ENCODE measurements at regions not wholly inside any gene's neighbourhood (a gene's known extent, or its start where the extent isn't known, plus 50 kb on each side); places are given as distances from the start of the nearest gene placed in this dataset.

DNA sequence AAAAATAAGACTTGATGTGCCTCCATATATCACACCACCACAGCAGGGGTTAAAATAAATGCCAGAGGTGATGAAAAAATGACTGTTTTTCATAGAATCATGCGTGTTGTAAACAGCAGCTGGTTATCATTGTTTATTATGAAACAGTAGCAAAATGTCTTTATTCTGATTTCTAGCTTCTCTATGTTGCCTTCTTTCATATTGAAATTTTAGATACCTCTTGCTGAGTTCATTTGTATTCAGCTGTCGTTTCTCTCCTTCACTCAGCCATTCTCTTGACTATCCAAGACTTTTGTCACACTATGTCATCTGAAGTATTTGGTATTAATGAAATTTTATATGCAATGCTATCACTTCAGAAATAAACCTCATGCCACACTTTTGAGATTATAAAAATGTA lies 465.0 kb downstream of the TAF11L14 start:
- DNase-seq (ENCODE audit: low read depth in 2 of 2), result no peak

- no peak for DNase-seq (ENCODE audit: low read depth in 2 of 2)
Measured at GRCh38 chr5:18101532-18101931, 467.3 kb downstream of the TAF11L14 start.

DNA sequence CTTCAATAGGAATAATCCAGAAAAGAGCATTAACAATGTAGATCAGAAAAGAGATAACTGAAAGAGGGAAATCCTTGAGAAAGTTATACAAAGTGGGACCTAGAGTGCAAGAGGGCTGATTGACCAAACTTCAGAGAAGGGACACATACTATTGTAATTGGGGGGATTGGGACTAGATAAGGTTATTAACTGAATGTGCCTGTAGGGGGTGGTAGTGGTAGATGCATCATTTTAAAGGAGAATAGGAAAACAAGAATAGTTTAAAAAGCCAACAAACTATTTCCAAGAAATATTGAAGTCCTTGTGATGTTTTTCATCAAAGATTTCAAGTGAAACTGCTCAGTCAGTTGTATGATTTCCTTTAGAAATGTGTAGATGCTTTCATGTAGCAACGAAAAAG lies 468.5 kb downstream of the TAF11L14 start:
- DNase-seq (ENCODE audit: low read depth in 2 of 2), result no peak

DNA sequence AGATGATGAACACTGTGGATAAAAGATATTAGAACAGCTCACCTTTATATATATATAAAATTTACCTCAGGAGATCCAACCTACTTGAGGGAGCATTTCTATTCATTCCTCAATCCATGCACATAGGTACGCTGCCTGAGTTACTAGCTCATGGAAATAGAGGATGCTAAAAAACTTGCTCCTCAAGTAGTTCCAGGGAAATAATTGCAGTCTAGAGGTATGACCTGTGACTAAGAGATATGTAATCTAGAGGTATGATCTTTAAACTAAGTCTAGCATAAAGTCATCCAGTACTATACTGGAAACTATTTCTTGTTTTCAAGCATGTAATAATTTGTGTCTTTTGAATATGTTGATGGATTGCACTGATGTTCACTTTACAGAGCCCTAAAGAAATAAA lies 471.2 kb downstream of the TAF11L14 start:
- no peak for DNase-seq (ENCODE audit: low read depth in 2 of 2)

DNA sequence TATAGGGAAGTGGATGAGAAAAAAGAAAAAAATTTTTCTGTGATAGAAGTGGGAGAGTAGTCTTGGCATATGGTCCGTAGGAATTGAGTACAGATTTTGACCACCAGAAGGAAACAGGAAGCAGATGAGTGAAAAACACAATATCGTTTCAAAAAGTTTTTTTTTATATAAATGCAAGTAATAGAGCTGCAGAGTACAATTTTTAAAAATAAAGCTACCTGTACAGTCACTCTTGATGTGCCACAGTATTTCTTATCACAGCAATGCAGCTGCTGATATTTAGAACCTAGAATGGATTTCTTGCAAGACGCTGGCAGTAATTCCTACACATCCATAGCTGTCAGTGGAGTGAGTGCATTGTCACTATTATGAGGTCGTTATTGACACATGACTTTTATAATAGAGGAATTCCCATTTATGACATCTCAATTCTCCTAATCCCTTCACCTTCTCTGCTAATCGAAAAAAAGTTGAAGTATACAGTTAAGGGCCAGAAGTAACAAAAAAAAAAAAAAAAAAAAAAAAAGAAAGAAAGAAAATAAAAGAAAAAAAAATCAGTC lies 477.7 kb downstream of the TAF11L14 start:
- no peak for DNase-seq (ENCODE audit: low read depth in 2 of 2)

- DNase-seq (ENCODE audit: low read depth in 2 of 2), result no peak
Measured at GRCh38 chr5:18113721-18114120, 479.5 kb downstream of the TAF11L14 start.

DNA sequence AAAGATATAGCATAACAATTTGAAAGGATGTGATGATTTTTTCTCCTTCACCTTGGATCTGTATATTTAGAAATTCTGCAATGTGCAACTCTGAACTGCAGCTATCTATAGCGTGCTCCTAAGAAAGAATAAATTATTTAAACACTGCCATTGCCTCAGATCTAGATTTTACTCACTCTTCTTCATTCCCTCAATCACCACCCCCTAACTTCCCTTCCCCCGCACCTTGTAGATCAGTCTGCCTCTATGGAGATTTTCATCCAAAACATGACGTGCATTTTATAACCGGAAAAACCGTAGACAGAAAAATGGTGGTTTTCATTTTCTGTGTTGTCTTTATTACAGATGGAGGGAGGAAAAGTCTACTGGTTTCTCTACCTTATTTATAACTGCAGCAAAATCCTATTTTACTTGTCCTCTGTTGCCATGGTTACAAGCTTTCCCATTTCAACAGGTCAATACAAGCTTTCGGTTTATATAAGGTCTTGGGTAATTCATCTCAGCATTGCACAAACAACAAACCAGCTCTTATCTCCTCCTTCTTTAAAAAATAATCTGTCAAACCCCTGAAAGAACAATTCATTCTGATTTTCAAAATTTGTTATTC lies 480.0 kb downstream of the TAF11L14 start:
- no peak for DNase-seq (ENCODE audit: low read depth in 2 of 2)

DNA sequence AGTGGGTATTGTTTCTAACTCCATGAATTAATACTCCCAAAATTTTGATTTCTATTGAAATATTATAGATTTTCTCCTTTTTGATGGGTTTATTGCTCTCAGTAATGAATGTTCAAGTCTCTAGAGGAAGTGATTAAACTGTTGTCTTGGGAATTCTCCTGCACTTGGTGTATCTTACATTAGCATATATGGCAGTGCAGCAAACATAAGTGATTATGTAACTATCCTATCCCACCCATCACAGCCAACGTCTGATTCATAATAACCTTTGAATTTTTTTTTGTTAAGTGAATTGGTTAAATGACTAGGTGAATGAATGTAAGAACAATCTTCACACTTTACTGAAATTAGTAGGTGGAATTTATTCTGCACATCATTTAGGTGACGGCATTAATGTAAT lies 483.7 kb downstream of the TAF11L14 start:
- no peak for DNase-seq (ENCODE audit: low read depth in 2 of 2)

DNA sequence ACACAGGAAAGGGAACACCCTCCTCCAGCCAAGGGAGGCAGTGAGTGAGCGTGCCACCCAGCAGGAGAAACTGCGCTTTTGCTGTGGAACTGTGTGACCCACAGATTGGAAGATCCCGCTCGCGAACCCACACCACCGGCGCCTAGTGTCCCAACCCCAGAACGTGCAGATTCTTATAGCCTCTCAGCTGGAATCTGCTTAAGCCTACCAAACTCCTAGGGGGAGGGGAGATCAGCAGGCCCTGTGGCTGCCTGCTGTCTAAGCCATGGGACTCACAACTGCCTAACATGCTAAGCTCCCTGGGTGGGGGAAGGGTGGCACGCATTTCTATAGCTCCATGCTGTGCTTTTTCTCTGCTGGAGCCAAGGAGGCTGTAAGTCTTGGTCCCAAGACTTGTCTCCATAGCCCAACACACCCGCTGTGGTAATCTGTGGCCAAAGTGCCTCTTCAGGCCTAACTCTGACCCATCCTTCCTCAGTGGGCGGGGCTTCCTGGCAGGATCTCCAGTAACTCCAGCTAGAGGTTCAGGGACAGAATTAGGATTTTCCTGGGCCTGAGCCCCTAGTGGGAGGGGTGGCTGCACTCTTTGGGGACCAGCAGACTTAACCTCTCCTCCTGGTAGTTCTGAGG lies 485.0 kb downstream of the TAF11L14 start:
- no peak for DNase-seq (ENCODE audit: low read depth in 2 of 2)

GRCh38 chr5:18141222-18141621 lies 507.0 kb downstream of the TAF11L14 start:
- no peak for DNase-seq (ENCODE audit: low read depth in 2 of 2)

GRCh38 chr5:18142831-18143230 lies 508.6 kb downstream of the TAF11L14 start:
- DNase-seq (ENCODE audit: low read depth in 2 of 2), result no peak

DNA sequence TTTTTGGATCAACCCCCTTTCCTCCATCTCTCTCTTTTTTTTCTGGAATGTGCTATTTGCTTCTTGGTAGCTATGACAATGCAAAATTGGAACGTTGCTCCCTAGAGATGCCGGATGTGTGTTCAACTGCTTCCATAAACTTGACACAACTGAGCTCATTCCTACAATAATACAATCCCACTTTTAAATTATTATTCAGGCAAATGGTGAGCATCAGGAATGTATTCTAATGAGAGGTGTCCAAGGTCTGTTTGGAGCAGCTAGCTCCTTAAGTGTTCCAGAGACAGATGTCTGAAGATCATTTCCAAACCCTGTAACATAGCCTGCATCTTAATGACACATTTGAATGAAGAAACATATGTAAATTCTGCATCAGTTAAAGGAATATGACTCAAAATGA lies 518.4 kb downstream of the TAF11L14 start:
- no peak for DNase-seq (ENCODE audit: low read depth in 2 of 2)

DNA sequence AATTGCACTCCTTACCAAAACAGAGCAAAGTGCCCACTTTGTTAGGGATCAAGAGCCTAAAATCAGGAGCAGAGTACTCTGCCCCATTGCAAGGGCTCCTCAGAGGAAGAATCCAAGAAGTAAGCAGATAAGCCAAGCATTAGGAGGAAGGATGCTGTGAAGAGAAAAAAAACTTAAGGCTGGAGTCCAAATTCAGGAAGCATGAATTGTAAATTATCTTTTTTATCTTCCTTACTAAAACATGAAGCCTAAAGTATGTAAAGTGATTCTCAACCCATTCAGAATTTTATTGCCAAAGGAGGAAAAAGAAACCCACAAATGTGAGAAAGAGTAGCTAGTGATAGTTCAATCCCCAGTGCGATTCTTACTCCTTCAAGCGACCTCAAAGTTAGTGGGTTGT lies 523.9 kb downstream of the TAF11L14 start:
- DNase-seq (ENCODE audit: low read depth in 2 of 2), result no peak

- no peak for DNase-seq (ENCODE audit: low read depth in 2 of 2)
Measured at GRCh38 chr5:18159331-18159730, 525.1 kb downstream of the TAF11L14 start.

DNA sequence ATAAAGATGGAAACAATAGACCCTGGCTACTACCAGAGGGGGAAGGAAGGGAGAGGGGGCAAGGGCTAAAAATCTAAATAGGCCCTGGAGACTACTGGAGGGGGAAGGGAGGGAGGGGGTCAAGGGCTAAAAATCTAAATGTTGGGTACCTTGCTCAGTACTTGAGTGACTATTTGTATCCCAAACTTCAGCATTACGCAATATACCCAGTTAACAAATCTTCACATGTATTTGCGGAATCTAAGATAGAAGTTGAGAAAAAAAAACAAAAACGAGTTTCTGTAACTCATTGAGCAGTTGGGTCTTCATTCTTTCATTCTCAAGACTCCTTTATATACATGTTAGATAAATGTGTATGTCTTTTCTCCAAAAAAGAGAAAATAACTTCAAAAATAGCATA lies 537.4 kb downstream of the TAF11L14 start:
- DNase-seq (ENCODE audit: low read depth in 2 of 2), result no peak

DNA sequence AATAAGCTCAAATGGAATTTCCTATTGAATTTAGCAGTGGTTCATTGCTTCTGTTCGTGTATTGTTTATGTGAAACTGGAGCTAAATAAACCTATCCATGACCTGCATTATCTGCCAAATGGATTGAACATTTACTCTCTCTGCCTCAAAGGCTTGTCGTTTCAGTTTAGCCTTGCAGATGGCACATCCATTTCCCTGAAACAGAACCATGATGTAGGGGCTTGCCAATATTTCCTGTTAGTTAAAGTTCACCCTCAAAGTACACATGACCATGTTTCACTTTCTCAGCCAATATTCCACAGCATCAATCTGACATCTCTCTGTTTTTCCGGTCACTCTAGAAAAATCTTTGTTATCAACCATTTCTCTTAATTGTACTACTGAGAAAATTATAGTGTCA lies 545.3 kb downstream of the TAF11L14 start:
- DNase-seq (ENCODE audit: low read depth in 2 of 2), result no peak

DNA sequence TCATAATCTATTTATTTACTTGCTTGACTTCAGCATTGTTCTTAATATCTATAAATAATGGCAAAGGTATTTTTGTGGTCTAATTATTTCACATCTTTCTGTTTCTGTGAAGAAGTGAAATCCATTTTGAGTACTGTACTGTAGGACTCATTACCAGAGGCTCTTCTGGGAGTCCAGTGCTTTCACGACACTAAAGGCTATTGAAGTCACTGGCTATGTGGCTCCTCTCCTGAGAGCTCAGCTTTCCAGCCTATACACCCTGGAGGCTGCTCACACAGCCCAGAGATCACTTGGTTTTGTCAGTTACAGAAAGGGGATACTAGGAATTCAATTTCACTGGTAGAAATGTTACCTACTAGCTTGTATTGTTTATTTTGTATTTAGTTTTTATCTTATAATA lies 547.3 kb downstream of the TAF11L14 start:
- no peak for DNase-seq (ENCODE audit: low read depth in 2 of 2)

DNA sequence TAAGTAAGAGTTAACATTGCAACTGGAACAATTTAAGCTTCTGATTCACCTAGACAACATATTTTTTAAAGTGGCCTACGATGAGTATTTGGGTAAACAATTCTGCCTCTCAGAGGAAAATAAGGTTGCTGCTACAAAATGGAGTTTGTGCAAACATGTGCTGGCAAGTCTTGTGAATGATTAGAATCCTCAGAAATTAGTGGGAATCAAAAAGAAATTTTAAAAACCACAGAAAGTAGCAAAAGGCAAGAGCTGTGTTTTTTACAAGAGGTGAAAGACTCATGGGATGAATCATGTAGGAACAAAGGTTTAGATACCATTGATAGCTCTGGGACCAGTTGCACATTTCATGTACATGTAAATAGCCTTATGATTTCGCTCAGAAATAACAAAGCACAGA lies 561.6 kb downstream of the TAF11L14 start:
- DNase-seq (ENCODE audit: low read depth in 2 of 2), result no peak

DNA sequence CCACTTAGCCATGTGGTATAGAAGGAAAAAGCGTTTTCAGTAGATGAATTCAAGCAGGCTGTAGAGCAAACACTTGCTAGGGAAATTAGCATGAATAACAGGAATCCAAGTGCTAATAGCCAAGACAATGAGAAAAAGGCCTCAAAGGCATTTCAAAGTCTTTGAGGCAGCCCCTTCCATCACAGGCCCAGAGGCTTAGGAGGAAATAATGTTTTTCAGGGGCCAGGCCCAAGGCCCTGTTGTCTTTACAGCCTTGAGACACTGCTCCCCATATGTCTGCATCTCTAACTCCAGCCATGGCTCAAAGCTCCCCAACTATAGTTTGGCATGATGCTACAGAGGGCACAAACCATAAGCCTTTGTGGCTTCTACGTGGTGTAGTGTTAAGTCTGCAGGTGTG lies 563.5 kb downstream of the TAF11L14 start:
- no peak for DNase-seq (ENCODE audit: low read depth in 2 of 2)

DNA sequence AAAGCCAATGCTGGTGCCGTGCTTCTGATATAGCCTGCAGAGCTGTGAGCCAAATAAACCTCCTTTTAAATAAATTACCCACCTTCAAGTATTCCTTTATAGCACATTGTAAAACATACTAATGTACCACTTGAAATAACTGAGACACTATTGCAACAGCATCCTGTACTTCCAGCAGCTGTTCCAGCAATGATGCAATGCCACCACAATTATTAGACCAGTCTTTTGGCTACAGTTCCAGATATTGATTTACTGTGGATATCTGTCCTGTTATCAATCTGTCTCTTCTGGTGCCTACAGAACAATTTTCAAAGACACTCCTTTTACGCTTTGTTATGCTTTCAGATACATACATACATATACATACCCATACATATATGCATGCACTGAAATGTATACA lies 567.9 kb downstream of the TAF11L14 start:
- no peak for DNase-seq (ENCODE audit: low read depth in 2 of 2)

- DNase-seq (ENCODE audit: low read depth in 2 of 2), result no peak
Measured at GRCh38 chr5:18203296-18203695, 569.0 kb downstream of the TAF11L14 start.

DNA sequence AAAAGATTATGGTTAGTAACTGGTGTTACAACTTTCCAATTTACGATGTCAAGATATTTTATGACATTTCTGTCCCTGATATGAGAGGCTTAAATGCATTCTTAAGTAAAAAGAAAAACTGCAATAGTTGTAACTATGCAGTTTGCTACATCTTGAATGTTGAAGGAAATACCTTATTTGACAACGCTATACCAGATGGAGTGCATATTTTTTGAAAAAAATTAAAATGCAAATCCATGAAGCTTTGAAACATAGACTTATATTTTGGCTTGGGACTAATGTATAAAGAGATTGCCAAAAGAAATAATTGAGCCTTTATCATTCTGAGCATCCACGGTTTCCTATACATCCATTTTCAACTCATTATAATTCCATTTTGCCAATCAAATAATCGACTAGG lies 579.4 kb downstream of the TAF11L14 start:
- no peak for DNase-seq (ENCODE audit: low read depth in 2 of 2)

DNA sequence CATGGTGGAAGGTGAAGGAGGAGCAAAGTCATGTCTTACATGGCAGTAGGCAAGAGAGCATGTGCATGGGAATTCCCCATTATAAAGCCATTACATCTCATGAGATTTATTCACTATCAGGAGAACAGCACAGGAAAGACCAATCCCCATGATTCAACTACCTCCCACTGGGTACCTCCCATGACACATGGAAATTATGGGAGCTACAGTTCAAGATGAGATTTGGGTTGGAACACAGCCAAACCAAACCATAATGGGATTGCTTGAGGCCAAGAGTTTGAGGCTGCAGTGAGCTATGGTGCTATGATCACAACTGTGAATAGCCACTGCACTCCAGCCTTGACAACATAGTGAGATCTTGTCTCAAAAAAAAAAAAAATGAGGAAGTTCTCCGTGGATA lies 581.8 kb downstream of the TAF11L14 start:
- no peak for DNase-seq (ENCODE audit: low read depth in 2 of 2)

- no peak for DNase-seq (ENCODE audit: low read depth in 2 of 2)
Measured at GRCh38 chr5:18216729-18217128, 582.5 kb downstream of the TAF11L14 start.
